ENCODE measurements at regions not wholly inside any gene's neighbourhood (a gene's known extent, or its start where the extent isn't known, plus 50 kb on each side); places are given as distances from the start of the nearest gene placed in this dataset.

DNA sequence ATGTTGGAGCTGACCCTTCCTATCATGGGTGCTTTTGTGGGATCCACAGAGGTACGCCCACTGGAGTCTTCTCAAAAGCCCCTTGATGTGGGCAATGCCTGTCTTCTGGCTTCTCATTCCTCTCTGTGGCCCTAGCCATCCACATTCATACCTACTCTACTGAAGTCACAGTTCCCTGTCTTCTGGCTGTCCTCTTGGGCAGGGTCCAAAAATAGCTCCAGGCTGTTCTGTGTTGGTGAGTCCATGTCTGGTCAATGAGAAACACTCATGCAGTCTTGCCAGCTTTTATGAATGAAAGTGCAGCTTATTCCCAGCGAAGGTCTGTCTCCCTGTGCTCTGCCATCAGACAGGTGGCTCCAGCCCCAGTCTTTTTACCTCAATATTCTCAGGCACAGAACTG, 135.9 kb upstream of the MDM1 start:
- TF ChIP-seq, protein P1, sequence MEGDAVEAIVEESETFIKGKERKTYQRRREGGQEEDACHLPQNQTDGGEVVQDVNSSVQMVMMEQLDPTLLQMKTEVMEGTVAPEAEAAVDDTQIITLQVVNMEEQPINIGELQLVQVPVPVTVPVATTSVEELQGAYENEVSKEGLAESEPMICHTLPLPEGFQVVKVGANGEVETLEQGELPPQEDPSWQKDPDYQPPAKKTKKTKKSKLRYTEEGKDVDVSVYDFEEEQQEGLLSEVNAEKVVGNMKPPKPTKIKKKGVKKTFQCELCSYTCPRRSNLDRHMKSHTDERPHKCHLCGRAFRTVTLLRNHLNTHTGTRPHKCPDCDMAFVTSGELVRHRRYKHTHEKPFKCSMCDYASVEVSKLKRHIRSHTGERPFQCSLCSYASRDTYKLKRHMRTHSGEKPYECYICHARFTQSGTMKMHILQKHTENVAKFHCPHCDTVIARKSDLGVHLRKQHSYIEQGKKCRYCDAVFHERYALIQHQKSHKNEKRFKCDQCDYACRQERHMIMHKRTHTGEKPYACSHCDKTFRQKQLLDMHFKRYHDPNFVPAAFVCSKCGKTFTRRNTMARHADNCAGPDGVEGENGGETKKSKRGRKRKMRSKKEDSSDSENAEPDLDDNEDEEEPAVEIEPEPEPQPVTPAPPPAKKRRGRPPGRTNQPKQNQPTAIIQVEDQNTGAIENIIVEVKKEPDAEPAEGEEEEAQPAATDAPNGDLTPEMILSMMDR (IDR thresholded peaks at IDR 0.05), result no peak
- TF ChIP-seq POLR2A (IDR thresholded peaks at IDR 0.05), result no peak
